Astrocyte of the hippocampus (primary cell): ENCODE measurements at regions not wholly inside any gene's neighbourhood (a gene's known extent, or its start where the extent isn't known, plus 50 kb on each side); places are given as distances from the start of the nearest gene placed in this dataset.
A peak's percentile ranks its signal among the peaks of the same experiment; 100 is the strongest.

Experiments used
- DNase-seq: peaks from one replicate; pipeline ENCODE4 v3.0.0; 2011; ENCODE audit warnings: low read depth, low spot score

- no peak for DNase-seq
Measured at GRCh38 chr20:60126975-60127374, 168.8 kb downstream of the CDH26 start.

DNA sequence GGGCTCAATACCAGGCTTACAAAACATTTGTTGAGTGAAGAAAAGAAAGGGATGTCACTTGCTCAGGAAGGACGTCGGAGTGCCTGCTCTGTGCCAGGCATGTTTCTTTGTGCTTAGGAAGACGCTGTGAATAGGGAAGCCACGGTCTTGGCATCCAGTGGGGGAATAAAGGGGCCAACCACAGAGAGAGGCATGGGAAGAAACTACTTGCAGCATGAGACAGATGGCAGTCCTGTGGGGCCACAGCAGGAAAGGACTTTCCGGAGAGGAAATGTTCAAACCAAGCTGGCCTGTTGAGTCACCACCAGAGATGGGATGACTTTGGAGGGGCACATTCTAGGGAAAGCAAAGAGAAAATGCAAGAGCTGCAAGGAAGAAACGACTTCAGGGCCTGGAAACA lies 173.2 kb downstream of the CDH26 start:
- DNase-seq, result no peak

DNA sequence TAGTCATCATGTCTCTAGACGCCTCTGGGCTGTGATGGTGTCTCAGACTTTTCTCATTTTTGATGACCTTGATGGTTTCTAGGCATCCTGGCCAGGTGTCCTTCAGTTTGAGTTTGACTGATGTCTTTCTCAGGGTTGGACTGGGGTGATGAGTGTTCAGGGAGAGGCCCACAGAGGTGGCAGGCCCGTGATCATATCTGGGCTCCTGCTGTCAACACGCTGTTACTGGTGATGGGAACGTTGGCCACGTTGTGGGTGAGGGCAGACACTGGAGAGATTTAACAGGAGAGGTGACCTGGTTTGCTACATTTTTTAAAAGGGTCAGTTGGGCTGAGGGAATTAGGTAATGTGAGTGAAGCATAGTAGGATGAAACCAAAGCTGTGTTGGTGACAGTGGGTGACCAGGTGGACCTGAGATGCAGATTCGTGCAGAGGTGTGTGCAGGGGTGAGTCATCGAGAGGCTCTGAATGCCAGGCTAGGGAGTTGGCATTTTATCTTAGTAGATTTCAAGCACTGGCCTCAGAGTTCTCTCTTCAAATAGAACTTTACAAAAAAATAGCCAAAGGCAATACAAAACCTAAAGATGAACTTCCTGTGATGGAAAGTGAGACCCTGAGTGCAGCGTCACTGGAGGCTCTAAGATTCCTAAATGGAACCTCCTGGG lies 174.1 kb downstream of the CDH26 start:
- DNase-seq, result no peak

DNA sequence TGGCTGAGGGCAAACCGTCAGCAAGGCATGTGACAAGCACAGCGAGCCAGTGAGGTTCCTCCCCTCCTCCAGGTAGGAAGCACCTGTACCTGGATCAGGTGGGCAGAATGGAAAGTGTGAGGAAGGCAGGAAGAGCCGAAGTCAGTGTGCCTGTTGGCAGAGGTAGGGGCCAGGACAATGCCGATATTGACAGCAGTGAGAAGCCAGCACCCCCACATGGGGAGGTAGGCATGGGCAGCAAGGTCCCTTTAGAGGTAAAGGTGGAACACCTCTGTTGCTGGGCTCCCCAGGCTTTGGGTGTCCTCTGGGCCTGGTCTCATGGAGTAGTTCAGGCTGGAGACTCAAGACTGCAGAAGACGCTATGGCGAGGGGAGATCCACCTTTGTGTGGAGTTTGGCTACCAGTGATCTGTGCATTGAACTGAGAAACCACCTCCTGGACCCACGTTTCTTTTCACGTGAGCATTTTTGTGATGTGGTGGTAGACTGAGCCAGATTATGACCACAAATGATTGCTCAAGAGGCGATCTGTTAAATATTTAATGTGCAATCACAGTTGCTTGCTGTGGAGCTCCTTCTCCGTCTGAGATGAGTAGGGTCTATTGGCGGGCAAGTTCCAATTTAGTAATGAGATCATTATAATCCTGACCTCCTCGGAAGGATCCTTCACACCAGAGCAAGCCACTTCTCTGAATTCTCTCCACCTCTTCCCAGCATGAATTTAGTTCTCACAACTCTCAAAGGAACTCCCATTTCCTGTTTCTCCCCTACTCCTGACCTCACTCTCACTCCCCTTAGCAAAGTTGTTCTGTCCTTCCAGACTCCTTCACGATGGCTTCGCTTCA lies 174.8 kb downstream of the CDH26 start:
- DNase-seq, result no peak

- no peak for DNase-seq
Measured at GRCh38 chr20:60135276-60135675, 177.1 kb downstream of the CDH26 start.

DNA sequence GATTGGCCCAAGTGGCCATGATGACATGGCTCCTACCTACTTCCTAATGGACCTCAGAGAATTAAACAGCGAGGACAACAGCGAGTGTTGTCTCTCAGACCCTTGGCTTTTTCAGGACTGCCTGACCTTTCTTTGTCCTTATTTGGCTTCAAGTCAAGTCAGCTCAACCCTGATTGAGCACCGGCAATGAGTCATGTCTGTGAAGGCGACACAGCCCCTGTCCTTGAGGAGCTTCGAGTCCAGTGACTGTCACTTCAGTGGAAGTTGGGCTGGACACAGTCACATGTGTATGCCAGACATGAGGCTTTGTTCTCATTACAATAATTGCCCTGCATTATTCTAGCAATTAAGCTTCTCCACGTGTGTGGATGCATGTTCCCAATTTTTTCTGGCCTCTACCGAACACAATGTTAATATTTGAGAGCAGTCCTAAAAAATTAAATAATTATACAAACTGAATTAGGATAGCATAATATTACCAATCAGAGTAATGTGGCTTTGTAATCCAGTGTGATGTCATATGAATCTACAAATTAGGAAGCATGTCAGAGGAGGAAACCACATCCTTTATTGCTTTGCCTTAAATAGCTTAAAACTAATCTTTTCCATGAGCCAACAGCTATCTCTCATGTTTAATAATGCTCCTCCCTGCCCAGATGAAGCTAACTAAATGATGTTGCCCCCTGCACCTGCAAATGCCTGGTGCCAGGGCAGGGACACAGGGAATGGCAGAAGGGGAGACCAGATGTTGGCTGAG lies 178.6 kb downstream of the CDH26 start:
- DNase-seq, result no peak

GRCh38 chr20:60137657-60138245 lies 179.5 kb downstream of the CDH26 start:
- DNase-seq, result peak; percentile 37

GRCh38 chr20:60138256-60139220 lies 180.3 kb downstream of the CDH26 start:
- peak; percentile 39 for DNase-seq

- DNase-seq, result no peak
Measured at GRCh38 chr20:60139663-60140446, 181.6 kb downstream of the CDH26 start.

DNA sequence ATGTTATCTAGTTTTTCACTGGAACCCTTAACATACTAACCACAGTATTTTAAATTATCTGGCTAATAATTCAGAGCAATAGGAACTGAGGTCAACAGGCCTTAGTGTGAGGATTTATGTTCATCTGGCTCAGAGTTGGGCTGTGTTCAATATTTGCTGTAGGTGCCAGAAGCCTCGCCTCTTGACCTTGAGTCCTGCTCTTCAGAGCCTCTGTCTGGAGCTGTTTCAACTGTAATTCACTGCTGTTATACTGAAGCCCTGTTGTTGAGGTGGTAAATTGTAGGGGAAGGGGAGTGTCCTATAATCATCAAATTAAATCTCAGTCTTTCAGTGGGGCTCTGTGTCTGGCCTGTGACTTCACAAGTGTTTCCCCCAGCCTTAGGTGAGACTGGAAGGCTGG lies 184.4 kb downstream of the CDH26 start:
- DNase-seq, result no peak

DNA sequence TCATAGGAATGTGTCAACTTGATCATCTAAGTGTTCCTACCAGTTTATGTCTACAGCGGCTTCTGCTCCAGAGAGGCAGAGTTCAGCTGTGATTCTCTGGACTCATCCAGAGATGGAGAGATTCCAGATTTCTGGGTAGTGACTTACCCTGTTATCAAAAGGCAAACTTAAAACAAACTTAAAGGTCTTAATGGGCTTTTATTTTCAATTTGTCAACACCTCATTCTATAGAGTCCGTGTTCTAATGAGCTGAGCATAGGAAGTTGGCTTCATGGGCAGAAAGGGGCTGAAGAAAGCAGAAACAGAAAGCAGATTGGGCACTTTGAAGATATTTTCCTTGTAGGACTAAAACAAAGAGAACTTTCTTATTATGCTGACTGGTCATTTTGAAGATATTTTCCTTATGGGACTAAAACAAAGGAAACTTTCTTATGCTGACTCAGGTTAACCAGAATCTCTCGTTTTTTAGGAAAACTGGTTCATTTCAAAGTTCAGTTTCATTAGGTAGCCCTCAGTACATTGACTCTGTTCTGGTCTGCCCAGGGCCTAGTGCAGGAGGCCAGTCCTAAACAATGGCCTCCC lies 185.1 kb downstream of the CDH26 start:
- no peak for DNase-seq

GRCh38 chr20:60144404-60144803 lies 186.2 kb downstream of the CDH26 start:
- DNase-seq, result no peak

DNA sequence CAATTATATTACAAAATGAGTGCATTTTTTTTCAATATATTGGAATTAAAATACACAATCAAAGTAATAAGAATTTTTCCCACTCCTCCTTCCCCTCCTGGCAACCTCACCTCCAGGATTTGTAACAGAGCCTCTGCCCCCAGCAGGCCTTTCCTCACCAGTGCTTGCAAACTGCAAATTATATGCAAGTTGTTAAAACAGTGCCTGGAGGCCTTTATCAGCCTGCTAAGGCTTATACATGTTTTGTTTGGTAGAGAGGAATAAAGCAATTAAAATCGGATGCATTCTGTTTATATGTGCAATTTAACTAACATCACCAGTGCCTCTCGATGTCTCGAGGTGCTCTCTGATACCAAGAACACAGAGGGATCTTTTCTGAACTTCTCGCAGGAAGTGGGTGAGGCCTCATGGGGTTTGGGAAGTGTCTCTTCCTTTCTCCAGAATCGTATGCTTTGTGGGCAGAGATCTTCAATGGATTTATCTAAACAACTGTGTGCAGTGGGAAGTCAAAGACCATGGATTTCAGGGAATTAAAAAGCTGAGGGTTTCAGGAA lies 186.8 kb downstream of the CDH26 start:
- DNase-seq, result no peak

- no peak for DNase-seq
Measured at GRCh38 chr20:60147004-60147403, 188.8 kb downstream of the CDH26 start.

GRCh38 chr20:60148885-60149284 lies 190.7 kb downstream of the CDH26 start:
- no peak for DNase-seq

GRCh38 chr20:60152792-60153191 lies 194.6 kb downstream of the CDH26 start:
- no peak for DNase-seq

GRCh38 chr20:60160451-60161145 lies 202.4 kb downstream of the CDH26 start:
- DNase-seq, result no peak

DNA sequence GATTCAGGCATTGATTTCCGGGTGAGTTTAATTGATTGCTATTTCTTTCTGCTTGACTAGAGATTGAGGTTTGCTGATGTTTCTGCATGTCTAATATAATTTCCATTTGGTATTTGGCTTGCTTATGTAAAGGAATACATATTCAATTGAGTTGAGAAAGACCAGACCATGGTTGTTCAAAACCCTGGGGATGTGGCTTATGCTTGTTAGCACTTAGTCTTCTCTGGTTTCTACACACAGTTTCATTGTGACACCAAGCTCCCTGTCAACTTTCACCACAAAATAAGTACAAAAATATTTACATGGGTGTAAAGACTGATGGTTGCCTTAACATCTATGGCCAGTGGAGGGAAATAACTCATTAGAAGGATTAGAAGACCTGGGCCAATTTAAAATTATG lies 209.6 kb downstream of the CDH26 start:
- no peak for DNase-seq

DNA sequence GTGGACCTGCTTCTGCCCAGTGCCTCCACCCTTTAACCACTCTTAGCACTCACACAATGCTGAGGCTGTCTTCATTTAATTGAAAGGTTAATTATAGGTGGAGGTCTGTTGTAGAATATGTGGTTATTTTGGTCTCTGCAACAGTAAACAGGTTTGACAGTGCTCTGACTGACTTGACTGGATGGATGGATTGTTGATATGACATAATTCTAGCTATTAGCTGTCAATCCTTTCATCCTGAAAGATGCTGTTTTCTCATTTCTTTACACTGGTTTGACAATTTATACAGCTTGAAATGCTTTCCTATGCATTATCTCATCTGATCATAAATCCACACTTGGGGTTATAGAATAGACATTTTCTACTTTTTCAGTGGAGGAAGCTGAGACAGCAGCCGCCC lies 210.7 kb downstream of the CDH26 start:
- no peak for DNase-seq
